ENCODE measurements at regions not wholly inside any gene's neighbourhood (a gene's known extent, or its start where the extent isn't known, plus 50 kb on each side); places are given as distances from the start of the nearest gene placed in this dataset.

DNA sequence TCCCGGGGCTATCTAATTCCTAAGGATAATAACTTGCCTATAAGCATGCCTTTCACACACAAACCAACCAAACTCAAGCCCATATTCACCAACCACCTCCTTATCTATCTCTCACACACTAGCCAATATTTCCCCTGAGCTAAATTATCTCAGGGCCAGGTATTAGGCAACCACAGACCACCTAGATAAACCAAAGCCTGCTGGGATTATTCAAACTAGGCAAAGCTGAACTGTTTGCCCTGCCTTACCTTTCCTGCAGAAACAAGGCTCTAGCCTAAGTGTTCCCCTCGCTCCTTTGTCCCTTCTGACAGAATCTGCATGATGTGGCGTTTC lies 114.7 kb upstream of the EEA1 start:
- Histone ChIP-seq H3K27ac (ENCODE audit: low read depth, low read length) (no peak overlapping the region), H3K9me2 (replicated peaks; ENCODE audit: insufficient read depth, low read length) (no peaks in the 10 kb centered on the region), H3K36me3 (ENCODE audit: low read length) (no peaks in the 10 kb centered on the region), H3K79me2 (ENCODE audit: insufficient read depth, low read length) (no peaks in the 10 kb centered on the region), H4K20me1 (ENCODE audit: low read depth, low read length) (no peaks in the 10 kb centered on the region), H3K4me3 (ENCODE audit: insufficient read depth, low read length, poor library complexity, severe bottlenecking) (no peak overlapping the region), H3K27me3 (ENCODE audit: low read length) (no peaks in the 10 kb centered on the region), H3K9ac (ENCODE audit: low read length) (no peak overlapping the region), H3K4me2 (ENCODE audit: low read depth, low read length, poor library complexity, severe bottlenecking) (no peak overlapping the region), H3F3A (ENCODE audit: insufficient read depth) (no peaks in the 10 kb centered on the region), H3K9me3 (ENCODE audit: insufficient read depth, low read length) (no peaks in the 10 kb centered on the region), H2AFZ (ENCODE audit: low read depth, low read length, severe bottlenecking) (no peak overlapping the region)
- TF ChIP-seq, protein P1, sequence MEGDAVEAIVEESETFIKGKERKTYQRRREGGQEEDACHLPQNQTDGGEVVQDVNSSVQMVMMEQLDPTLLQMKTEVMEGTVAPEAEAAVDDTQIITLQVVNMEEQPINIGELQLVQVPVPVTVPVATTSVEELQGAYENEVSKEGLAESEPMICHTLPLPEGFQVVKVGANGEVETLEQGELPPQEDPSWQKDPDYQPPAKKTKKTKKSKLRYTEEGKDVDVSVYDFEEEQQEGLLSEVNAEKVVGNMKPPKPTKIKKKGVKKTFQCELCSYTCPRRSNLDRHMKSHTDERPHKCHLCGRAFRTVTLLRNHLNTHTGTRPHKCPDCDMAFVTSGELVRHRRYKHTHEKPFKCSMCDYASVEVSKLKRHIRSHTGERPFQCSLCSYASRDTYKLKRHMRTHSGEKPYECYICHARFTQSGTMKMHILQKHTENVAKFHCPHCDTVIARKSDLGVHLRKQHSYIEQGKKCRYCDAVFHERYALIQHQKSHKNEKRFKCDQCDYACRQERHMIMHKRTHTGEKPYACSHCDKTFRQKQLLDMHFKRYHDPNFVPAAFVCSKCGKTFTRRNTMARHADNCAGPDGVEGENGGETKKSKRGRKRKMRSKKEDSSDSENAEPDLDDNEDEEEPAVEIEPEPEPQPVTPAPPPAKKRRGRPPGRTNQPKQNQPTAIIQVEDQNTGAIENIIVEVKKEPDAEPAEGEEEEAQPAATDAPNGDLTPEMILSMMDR (IDR thresholded peaks at IDR 0.05; ENCODE audit: insufficient read depth, low read length, poor library complexity, severe bottlenecking): no peak
- no peak for TF ChIP-seq EZH2phosphoT487 (conservative IDR thresholded peaks at IDR 0.05; ENCODE audit: low read length)

DNA sequence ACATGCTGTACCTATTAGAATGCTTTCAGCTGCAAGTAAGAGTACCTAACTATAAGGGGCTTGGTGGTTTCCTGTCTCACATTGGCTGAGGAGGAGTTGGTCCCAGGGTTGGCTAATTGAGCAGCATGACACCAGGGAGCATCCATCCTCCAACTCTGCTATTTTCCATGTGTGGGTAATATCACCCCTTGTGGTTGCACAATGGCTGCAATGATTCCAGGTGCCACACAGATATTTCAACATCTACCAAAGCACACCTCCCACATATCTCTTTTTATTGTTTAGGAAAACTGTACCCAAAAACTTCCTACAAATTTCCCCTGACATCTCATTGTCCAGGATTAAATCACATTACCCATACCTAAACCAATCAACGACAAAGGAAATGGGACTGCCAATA lies 118.0 kb upstream of the EEA1 start:
- TF ChIP-seq, protein P1 (IDR thresholded peaks at IDR 0.05; ENCODE audit: insufficient read depth, low read length, poor library complexity, severe bottlenecking): no peak
- no peak for TF ChIP-seq EZH2phosphoT487 (conservative IDR thresholded peaks at IDR 0.05; ENCODE audit: low read length)
- H3K36me3 ChIP-seq (ENCODE audit: low read length): no peaks in the 10 kb centered on the region
- no peaks in the 10 kb centered on the region for H3K27me3 ChIP-seq (ENCODE audit: low read length)
- H3K9me3 ChIP-seq (ENCODE audit: insufficient read depth, low read length): no peaks in the 10 kb centered on the region
- no peak overlapping the region for H3K4me3 ChIP-seq (ENCODE audit: insufficient read depth, low read length, poor library complexity, severe bottlenecking)
- H3K9me2 ChIP-seq (replicated peaks; ENCODE audit: insufficient read depth, low read length): no peaks in the 10 kb centered on the region
- no peak overlapping the region for H3K9ac ChIP-seq (ENCODE audit: low read length)
- no peak overlapping the region for H2AFZ ChIP-seq (ENCODE audit: low read depth, low read length, severe bottlenecking)
- no peaks in the 10 kb centered on the region for H4K20me1 ChIP-seq (ENCODE audit: low read depth, low read length)
- no peaks in the 10 kb centered on the region for H3K79me2 ChIP-seq (ENCODE audit: insufficient read depth, low read length)
- no peaks in the 10 kb centered on the region for H3F3A ChIP-seq (ENCODE audit: insufficient read depth)
- no peak overlapping the region for H3K4me2 ChIP-seq (ENCODE audit: low read depth, low read length, poor library complexity, severe bottlenecking)
- H3K27ac ChIP-seq (ENCODE audit: low read depth, low read length): no peak overlapping the region

DNA sequence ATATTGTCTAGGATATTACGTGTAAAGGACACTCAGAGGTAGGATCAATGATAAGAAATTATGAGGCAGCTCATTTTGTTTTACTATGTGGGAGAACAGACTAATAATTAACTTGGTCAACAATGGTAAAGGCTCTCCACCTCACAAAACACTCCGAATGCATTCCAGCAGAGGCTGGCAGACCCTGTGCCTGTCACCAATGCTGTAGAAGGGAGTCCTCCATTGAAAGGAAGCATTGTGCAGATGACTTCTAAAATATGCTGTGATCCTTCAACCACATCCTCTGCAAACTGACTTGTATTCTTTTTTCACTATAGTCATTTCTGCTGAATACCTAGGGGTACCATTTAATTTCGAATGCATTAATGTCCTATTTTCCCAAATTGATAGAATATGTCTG lies 119.6 kb upstream of the EEA1 start:
- no peak overlapping the region for H3K27ac ChIP-seq (ENCODE audit: low read depth, low read length)
- no peaks in the 10 kb centered on the region for H3F3A ChIP-seq (ENCODE audit: insufficient read depth)
- no peaks in the 10 kb centered on the region for H3K9me2 ChIP-seq (replicated peaks; ENCODE audit: insufficient read depth, low read length)
- H3K9me3 ChIP-seq (ENCODE audit: insufficient read depth, low read length): no peaks in the 10 kb centered on the region
- H3K4me2 ChIP-seq (ENCODE audit: low read depth, low read length, poor library complexity, severe bottlenecking): no peak overlapping the region
- TF ChIP-seq, protein P1 (IDR thresholded peaks at IDR 0.05; ENCODE audit: insufficient read depth, low read length, poor library complexity, severe bottlenecking): no peak
- TF ChIP-seq EZH2phosphoT487 (conservative IDR thresholded peaks at IDR 0.05; ENCODE audit: low read length): no peak
- H2AFZ ChIP-seq (ENCODE audit: low read depth, low read length, severe bottlenecking): no peak overlapping the region
- no peak overlapping the region for H3K4me3 ChIP-seq (ENCODE audit: insufficient read depth, low read length, poor library complexity, severe bottlenecking)
- H3K79me2 ChIP-seq (ENCODE audit: insufficient read depth, low read length): no peaks in the 10 kb centered on the region
- no peak overlapping the region for H3K9ac ChIP-seq (ENCODE audit: low read length)
- no peaks in the 10 kb centered on the region for H3K27me3 ChIP-seq (ENCODE audit: low read length)
- H4K20me1 ChIP-seq (ENCODE audit: low read depth, low read length): no peaks in the 10 kb centered on the region
- H3K36me3 ChIP-seq (ENCODE audit: low read length): no peaks in the 10 kb centered on the region

All from SU-DHL-6 (cell line).